GM12875 (cell line): ENCODE measurements at regions not wholly inside any gene's neighbourhood (a gene's known extent, or its start where the extent isn't known, plus 50 kb on each side); places are given as distances from the start of the nearest gene placed in this dataset.

ENCODE experiments used
- H3K4me3 ChIP-seq: one replicate; pipeline ENCODE4 v1.5.1; 2011; ENCODE audit warnings: low read depth, low read length, control low read depth
- TF ChIP-seq, protein P1 (sequence below): IDR thresholded peaks from 2 replicates; pipeline ENCODE4 v1.5.1; 2011; ENCODE audit warnings: low read depth, mild to moderate bottlenecking, control low read depth, inconsistent platforms, low read length, moderate library complexity, borderline replicate concordance; ENCODE audit not compliant: insufficient read depth

DNA sequence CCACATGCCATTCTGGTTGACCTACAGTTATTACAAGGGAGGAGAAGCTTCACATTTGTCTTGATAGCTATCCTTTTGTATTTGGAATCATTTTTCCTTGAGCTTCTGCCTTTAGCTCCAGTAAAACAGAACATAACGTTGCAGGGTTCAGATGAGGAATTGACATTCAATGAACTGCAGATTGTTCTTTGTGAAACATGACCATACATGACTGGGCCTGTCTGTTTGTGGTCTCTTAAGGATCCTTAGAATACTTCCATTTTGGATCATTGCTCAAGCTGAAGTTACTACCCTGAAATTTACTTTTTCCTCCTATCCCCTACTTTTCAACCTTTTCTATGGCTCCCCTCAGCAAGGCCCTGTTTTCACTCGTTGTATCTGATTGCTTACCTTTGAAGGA is 1281.7 kb upstream of the CELF4 start:
- no peak overlapping the region for H3K4me3 ChIP-seq
- TF ChIP-seq, protein P1, sequence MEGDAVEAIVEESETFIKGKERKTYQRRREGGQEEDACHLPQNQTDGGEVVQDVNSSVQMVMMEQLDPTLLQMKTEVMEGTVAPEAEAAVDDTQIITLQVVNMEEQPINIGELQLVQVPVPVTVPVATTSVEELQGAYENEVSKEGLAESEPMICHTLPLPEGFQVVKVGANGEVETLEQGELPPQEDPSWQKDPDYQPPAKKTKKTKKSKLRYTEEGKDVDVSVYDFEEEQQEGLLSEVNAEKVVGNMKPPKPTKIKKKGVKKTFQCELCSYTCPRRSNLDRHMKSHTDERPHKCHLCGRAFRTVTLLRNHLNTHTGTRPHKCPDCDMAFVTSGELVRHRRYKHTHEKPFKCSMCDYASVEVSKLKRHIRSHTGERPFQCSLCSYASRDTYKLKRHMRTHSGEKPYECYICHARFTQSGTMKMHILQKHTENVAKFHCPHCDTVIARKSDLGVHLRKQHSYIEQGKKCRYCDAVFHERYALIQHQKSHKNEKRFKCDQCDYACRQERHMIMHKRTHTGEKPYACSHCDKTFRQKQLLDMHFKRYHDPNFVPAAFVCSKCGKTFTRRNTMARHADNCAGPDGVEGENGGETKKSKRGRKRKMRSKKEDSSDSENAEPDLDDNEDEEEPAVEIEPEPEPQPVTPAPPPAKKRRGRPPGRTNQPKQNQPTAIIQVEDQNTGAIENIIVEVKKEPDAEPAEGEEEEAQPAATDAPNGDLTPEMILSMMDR, result no peak

DNA sequence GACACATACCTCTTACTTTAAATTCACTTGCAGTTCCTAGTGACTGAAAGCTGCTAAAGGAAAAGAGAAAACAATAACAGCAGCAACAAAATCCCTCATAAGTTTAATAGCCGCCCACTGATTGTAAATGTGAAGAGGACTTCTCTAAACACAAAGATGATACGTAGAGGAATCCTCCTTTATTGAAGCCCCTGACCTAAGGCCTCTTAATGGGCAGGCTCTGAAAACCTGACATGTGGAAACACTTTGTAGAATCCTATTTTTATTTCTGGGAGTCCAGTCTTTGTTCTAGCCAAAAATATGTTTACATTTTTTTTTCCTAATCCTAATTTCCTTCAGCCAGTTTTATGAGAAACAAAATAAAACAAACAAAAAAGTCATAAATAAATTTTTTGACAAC is 1277.7 kb upstream of the CELF4 start:
- TF ChIP-seq, protein P1, result no peak

DNA sequence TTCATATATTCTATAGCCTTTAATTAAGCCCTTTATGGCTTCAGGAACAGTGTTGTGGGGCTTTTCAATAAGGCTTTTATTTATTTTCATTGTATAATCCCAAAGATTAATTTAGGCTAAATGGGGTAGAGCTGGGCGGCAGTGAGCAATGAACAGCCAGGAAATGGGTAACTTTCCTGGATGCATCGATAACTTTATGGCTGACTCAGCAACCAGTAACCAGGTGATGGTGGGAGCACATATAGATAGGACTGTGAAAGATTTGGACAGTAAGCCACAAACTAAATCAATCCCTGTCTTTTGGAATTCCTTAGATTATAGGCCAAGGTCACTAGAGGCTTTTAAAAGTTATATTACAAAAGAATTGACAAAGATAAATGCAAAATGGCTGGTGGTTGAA is 1260.6 kb upstream of the CELF4 start:
- H3K4me3 ChIP-seq, result no peak overlapping the region
- TF ChIP-seq, protein P1, result no peak

More for the DNA sequence above, 1277.7 kb upstream of the CELF4 start:
- no peak overlapping the region for H3K4me3 ChIP-seq

DNA sequence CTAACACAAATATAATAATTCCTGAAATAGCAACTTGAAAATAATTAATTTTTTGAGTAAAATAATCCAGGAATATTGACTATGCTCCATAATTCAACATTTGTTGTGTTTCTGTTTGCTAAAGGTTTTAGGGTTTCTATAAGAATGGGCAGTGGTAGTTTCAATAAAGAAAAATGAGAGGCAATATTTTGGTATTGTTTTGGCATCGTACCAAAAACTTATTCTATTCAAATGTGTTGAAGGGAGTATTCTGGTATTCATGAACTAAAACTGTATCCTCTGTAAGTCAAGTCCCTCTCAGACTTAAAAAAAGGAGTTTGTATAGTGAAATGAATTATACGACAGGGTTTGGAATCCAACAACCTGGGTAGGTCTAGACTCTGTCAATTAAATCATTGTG is 1245.6 kb upstream of the CELF4 start:
- no peak overlapping the region for H3K4me3 ChIP-seq
- TF ChIP-seq, protein P1, result no peak

DNA sequence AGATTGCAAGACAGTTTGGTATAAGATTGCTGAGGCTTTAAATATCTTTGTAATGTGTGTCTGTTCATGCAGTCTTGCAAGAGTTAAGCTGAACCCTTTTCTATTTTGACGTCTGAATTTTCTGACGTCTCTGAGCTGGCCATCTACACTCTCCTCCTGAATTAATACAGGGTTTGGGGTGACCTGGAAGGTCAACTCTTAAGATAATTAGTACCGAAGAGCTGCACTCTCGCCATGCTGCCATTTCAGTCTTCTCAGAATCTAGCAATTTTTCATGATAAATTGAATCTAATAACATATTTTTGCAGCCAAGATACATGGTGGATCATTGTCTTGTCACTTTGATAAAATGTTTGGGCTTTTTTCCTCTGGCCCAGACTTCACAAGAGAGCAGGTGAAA is 1245.2 kb upstream of the CELF4 start:
- TF ChIP-seq, protein P1, result no peak
- H3K4me3 ChIP-seq, result no peak overlapping the region

DNA sequence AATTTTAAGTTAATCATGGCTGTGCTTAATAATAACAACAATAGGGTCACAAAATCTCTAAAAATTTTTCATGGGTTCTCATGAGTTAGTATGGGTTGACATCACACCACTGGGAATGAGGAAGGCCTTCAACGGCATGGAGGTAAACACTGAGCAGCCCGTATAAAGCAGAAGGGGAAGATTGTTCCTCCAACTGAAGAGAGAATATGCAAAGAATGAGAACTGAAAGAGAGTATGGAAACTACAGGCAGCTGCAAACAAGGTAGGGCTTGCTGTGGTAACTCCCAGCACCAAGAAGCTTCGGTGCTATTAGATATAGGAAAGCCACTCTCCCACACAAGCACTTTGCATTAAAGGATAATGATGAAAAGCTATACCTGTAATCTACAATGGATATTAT is 1242.3 kb upstream of the CELF4 start:
- TF ChIP-seq, protein P1, result no peak
- H3K4me3 ChIP-seq, result no peak overlapping the region

DNA sequence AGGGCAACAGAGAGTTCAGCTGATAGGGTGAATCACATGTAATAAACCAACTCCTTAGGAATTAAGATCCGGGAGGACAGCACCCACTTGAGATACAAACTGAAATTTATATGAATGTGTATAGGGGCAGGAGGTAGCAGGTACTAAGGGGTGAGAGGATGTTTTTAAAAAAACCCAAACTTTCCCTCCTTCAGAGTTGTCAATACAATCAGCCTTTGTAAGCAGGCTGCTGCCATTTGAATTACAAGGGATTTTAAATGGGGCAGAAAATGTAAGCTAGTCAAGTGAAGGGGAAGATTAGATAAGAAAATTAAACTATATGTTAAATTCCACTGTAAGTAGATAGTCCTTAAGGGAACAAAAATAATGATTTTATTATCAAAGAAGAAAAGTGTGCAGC is 1239.7 kb upstream of the CELF4 start:
- TF ChIP-seq, protein P1, result no peak
- no peak overlapping the region for H3K4me3 ChIP-seq
